GM12878 (cell line): ENCODE measurements at regions not wholly inside any gene's neighbourhood (a gene's known extent, or its start where the extent isn't known, plus 50 kb on each side); places are given as distances from the start of the nearest gene placed in this dataset.

ENCODE experiments used
- ATAC-seq: fragments of 200-7000 bp; cut with Tn5 transposase; 3 replicates; pipeline ENCODE4 v1.9.1; 2020; ENCODE audit warnings: mild to moderate bottlenecking, moderate library complexity
- BruUV-seq: library from RNA; stranded (reverse); fragments of 400-500 nt; replicated peaks from 2 replicates; lab custom pipeline; 2021; lab: Mats Ljungman, UMichigan
- CTCF ChIA-PET: fragments of 300-600 bp; sonication (Branson Sonifier 250); formaldehyde crosslinking; extraction: SDS; loops from one replicate; lab custom pipeline; 2021; ENCODE audit warnings: inconsistent platforms; lab: Yijun Ruan, JAX
- POLR2A ChIA-PET: fragments of 350-600 bp; formaldehyde crosslinking; extraction: SDS; loops from one replicate; lab custom pipeline; 2021; ENCODE audit warnings: inconsistent platforms; lab: Charles Lee
- RAD21 ChIA-PET: fragments of 300-600 bp; sonication (Branson Sonifier 250); formaldehyde crosslinking; loops from one replicate; lab custom pipeline; 2023; ENCODE audit warnings: antibody characterized with exemption; ENCODE audit not compliant: unreplicated experiment; lab: Charles Lee
- SMC1A ChIA-PET: fragments of 300-600 bp; sonication (Branson Sonifier 250); formaldehyde crosslinking; loops from one replicate; lab custom pipeline; 2023; ENCODE audit not compliant: unreplicated experiment, uncharacterized antibody; lab: Charles Lee
- DNase-seq: peaks from one replicate; pipeline ENCODE4 v3.0.0-alpha.2; 2011; ENCODE audit warnings: low read depth, low spot score
- FAIRE-seq: peaks from 3 replicates; lab custom pipeline; 2011; peaks lifted over from hg19 to GRCh38; lab: Jason Lieb, UNC
- H2AFZ ChIP-seq: 2 replicates; pipeline ENCODE4 v1.6.0; 2011; ENCODE audit warnings: low read depth, low read length, control low read depth; ENCODE audit not compliant: control insufficient read depth
- H3K27ac ChIP-seq: 2 replicates; pipeline ENCODE4 v1.5.1; 2011; ENCODE audit warnings: control low read depth; ENCODE audit not compliant: control insufficient read depth, insufficient read depth
- H3K27me3 ChIP-seq, 2 experiments: replicated peaks in 1 of 2; 2 replicates each; pipeline versions ENCODE4 v1.6.0 to v1.6.1; 2011; ENCODE audit warnings: low read length in 1 of 2; ENCODE audit not compliant: control insufficient read depth in 2 of 2, insufficient read depth in 2 of 2
- H3K36me3 ChIP-seq, 2 experiments: 2 replicates each; pipeline ENCODE4 v1.5.1; 2011; ENCODE audit warnings: low read length in 1 of 2; ENCODE audit not compliant: control insufficient read depth in 2 of 2, insufficient read depth in 2 of 2
- H3K4me1 ChIP-seq: 2 replicates; pipeline ENCODE4 v1.6.1; 2011; ENCODE audit warnings: mild to moderate bottlenecking, low read length, moderate library complexity, mixed read lengths; ENCODE audit not compliant: control insufficient read depth, insufficient read depth
- H3K4me2 ChIP-seq: 2 replicates; pipeline ENCODE4 v1.6.0; 2011; ENCODE audit warnings: control low read depth; ENCODE audit not compliant: control insufficient read depth, insufficient read depth
- H3K4me3 ChIP-seq: fragments of 200-600 bp; sonication (generic); 2 replicates; pipeline ENCODE4 v1.5.1; 2016
- H3K79me2 ChIP-seq: 2 replicates; pipeline ENCODE4 v1.6.0; 2011; ENCODE audit warnings: low read length; ENCODE audit not compliant: control insufficient read depth, insufficient read depth
- H3K9ac ChIP-seq: 2 replicates; pipeline ENCODE4 v1.8.0; 2011; ENCODE audit warnings: low read length, control low read depth, mixed read lengths; ENCODE audit not compliant: control insufficient read depth, insufficient read depth
- H3K9me3 ChIP-seq: replicated peaks from 3 replicates; pipeline ENCODE4 v1.5.1; 2011; ENCODE audit warnings: mild to moderate bottlenecking, low read length; ENCODE audit not compliant: control insufficient read depth, insufficient read depth
- H4K20me1 ChIP-seq: 2 replicates; pipeline ENCODE4 v1.6.0; 2011; ENCODE audit not compliant: control insufficient read depth, insufficient read depth
- EP300 ChIP-seq, 2 experiments: fragments of 150-350 bp in 1 of 2; IDR thresholded peaks; 2 replicates each; pipeline ENCODE4 v1.6.1; 2011 to 2012; ENCODE audit warnings: low read depth in 2 of 2, low read length in 2 of 2, borderline replicate concordance in 1 of 2, improper control_type of control experiment in 1 of 2, inconsistent platforms in 1 of 2; ENCODE audit not compliant: control insufficient read depth in 1 of 2
- MYB ChIP-seq: fragments of 150-350 bp; IDR thresholded peaks from 2 replicates; pipeline ENCODE4 v1.6.1; 2014; ENCODE audit warnings: mild to moderate bottlenecking, low read depth, low read length, borderline replicate concordance
- NR2F1 ChIP-seq: fragments of 450-650 bp; conservative IDR thresholded peaks from 2 replicates; pipeline ENCODE4 v1.6.1; 2017; ENCODE audit warnings: mild to moderate bottlenecking
- POLR2AphosphoS5 ChIP-seq: IDR thresholded peaks from 2 replicates; pipeline ENCODE4 v1.6.1; 2011; ENCODE audit warnings: mild to moderate bottlenecking, low read length, inconsistent platforms
- SUPT20H ChIP-seq: IDR thresholded peaks from 2 replicates; pipeline ENCODE4 v1.6.1; 2011; ENCODE audit warnings: low read depth, mild to moderate bottlenecking, low read length, moderate library complexity, borderline replicate concordance; ENCODE audit not compliant: control insufficient read depth
- ZBED1 ChIP-seq: IDR thresholded peaks from 2 replicates; pipeline ENCODE4 v1.6.1; 2016; ENCODE audit warnings: borderline replicate concordance
- ZNF274 ChIP-seq: IDR thresholded peaks from one replicate; pipeline ENCODE4 v1.8.0; 2011; ENCODE audit not compliant: insufficient read length, insufficient read depth
- WGBS: methylation state at CpG from one replicate; pipeline ENCODE4 v1.1.6; 2016; ENCODE audit warnings: low lambda C conversion rate; ENCODE audit not compliant: insufficient replicate concordance, insufficient coverage; ENCODE audit errors: missing lambda C conversion rate; 5-methylcytosine and 5-hydroxymethylcytosine counted together
- in situ Hi-C: fragments of 300-500 bp; cut with MboI; formaldehyde crosslinking; loops from 9 replicates; pipeline ENCODE4 v1.14.3; 2018; ENCODE audit warnings: mixed read lengths
- intact Hi-C: fragments of 100-400 bp; cut with micrococcal nuclease; formaldehyde crosslinking; loops from one replicate; pipeline ENCODE4 v1.14.2; 2022; ENCODE audit not compliant: unreplicated experiment
- TF ChIP-seq, protein P1 (sequence below): fragments of 450-650 bp; formaldehyde crosslinking; IDR thresholded peaks from 2 replicates; pipeline ENCODE4 v1.4.0; 2020; ENCODE audit warnings: mild to moderate bottlenecking, moderate library complexity
- TF ChIP-seq, protein P2 (sequence below): fragments of 450-650 bp; IDR thresholded peaks from 2 replicates; pipeline ENCODE4 v1.6.1; 2016; ENCODE audit warnings: mild to moderate bottlenecking
- TF ChIP-seq, protein P3 (sequence below): IDR thresholded peaks from 2 replicates; pipeline ENCODE4 v1.6.1; 2011; ENCODE audit warnings: mild to moderate bottlenecking, low read depth, low read length, moderate library complexity; ENCODE audit not compliant: insufficient replicate concordance

DNA sequence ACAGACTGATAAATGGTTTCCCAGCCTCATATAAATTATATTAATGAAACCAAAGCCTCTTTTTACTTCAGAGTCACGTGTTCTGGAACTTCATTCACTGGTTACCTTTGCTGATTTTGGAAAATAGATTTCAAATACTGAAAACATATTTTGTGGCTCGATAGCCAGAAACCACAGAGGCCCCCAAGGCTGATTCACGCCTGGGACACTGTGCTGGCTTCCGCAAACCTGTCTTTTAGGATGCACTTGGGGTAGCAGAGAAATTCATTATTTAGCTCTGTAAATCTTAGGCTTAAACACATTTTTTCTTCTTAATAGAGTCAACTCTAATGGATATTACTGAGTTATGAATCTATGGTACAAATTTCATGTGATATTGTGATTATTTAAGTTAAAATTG is 90.7 kb upstream of the TMEM18 start:
- H3K4me3 ChIP-seq, result no peak overlapping the region
- H3K36me3 ChIP-seq, result no peaks in the 10 kb centered on the region
- no peak for ATAC-seq
- FAIRE-seq, result no peak
- POLR2A ChIA-PET, result no interaction called here
- no peak overlapping the region for H3K9ac ChIP-seq
- SMC1A ChIA-PET, result no interaction called here
- no peaks in the 10 kb centered on the region; a peak in 1 of 4 replicates for H3K27me3 ChIP-seq
- H3K4me2 ChIP-seq, result no peak overlapping the region
- in situ Hi-C loops, result no loop called here
- H3K9me3 ChIP-seq, result peaks cover 2% of the 10 kb centered on the region; the same call in 2 of the 3 replicates
- H3K27ac ChIP-seq, result no peak overlapping the region
- CTCF ChIA-PET, result no interaction called here
- intact Hi-C loops, result no loop called here
- DNase-seq, result no peak
- TF ChIP-seq SUPT20H (no peak), ZNF274 (no peak), NR2F1 (no peak)
- no peaks in the 10 kb centered on the region for H4K20me1 ChIP-seq
- H3K79me2 ChIP-seq, result no peaks in the 10 kb centered on the region
- BruUV-seq, result no TSS peak
- RAD21 ChIA-PET, result interaction anchor here (0.9 kb wide), 1 partner anchor 55 kb away, joined by 3 read pairs; no protein-coding TSS in a partner anchor
- no peaks in the 10 kb centered on the region for H3K4me1 ChIP-seq
- 41% methylated on average over 4 of the region's 4 CpGs for WGBS
- no peak overlapping the region for H2AFZ ChIP-seq

DNA sequence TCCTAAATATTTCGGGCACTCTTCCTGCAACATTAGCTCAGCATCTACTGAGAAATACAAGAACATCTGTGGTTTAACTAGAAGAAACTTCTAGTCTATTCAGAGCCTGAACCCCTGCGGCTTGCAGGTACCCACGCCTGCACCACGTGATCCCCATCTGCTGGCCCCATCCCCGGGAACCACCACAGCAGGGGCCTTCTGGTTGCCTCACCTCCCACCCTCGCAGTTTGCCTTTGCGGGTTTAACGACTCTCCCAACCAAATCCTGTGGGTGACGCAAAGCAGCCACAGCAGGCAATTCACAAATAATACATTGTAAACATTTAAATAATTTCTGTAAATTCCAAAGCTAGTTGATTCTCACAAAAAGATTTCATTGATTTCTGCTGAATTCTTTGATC is 90.2 kb upstream of the TMEM18 start:
- DNase-seq, result no peak
- Histone ChIP-seq H2AFZ (no peak overlapping the region), H3K36me3 (no peaks in the 10 kb centered on the region), H4K20me1 (no peaks in the 10 kb centered on the region), H3K9ac (no peak overlapping the region)
- CTCF ChIA-PET, result no interaction called here
- TF ChIP-seq, protein P1, sequence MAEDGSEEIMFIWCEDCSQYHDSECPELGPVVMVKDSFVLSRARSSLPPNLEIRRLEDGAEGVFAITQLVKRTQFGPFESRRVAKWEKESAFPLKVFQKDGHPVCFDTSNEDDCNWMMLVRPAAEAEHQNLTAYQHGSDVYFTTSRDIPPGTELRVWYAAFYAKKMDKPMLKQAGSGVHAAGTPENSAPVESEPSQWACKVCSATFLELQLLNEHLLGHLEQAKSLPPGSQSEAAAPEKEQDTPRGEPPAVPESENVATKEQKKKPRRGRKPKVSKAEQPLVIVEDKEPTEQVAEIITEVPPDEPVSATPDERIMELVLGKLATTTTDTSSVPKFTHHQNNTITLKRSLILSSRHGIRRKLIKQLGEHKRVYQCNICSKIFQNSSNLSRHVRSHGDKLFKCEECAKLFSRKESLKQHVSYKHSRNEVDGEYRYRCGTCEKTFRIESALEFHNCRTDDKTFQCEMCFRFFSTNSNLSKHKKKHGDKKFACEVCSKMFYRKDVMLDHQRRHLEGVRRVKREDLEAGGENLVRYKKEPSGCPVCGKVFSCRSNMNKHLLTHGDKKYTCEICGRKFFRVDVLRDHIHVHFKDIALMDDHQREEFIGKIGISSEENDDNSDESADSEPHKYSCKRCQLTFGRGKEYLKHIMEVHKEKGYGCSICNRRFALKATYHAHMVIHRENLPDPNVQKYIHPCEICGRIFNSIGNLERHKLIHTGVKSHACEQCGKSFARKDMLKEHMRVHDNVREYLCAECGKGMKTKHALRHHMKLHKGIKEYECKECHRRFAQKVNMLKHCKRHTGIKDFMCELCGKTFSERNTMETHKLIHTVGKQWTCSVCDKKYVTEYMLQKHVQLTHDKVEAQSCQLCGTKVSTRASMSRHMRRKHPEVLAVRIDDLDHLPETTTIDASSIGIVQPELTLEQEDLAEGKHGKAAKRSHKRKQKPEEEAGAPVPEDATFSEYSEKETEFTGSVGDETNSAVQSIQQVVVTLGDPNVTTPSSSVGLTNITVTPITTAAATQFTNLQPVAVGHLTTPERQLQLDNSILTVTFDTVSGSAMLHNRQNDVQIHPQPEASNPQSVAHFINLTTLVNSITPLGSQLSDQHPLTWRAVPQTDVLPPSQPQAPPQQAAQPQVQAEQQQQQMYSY (CRISPR knock-in tag), result no peak
- TF ChIP-seq POLR2AphosphoS5 (no peak), MYB (no peak), EP300 (IDR thresholded peaks at IDR 0.05; ENCODE audit: borderline replicate concordance in 1 of 2, control insufficient read depth in 1 of 2, low read depth in 2 of 2, low read length in 2 of 2) (no peak), ZBED1 (no peak)
- TF ChIP-seq, protein P2, sequence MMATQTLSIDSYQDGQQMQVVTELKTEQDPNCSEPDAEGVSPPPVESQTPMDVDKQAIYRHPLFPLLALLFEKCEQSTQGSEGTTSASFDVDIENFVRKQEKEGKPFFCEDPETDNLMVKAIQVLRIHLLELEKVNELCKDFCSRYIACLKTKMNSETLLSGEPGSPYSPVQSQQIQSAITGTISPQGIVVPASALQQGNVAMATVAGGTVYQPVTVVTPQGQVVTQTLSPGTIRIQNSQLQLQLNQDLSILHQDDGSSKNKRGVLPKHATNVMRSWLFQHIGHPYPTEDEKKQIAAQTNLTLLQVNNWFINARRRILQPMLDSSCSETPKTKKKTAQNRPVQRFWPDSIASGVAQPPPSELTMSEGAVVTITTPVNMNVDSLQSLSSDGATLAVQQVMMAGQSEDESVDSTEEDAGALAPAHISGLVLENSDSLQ, result no peak
- TF ChIP-seq, protein P3, sequence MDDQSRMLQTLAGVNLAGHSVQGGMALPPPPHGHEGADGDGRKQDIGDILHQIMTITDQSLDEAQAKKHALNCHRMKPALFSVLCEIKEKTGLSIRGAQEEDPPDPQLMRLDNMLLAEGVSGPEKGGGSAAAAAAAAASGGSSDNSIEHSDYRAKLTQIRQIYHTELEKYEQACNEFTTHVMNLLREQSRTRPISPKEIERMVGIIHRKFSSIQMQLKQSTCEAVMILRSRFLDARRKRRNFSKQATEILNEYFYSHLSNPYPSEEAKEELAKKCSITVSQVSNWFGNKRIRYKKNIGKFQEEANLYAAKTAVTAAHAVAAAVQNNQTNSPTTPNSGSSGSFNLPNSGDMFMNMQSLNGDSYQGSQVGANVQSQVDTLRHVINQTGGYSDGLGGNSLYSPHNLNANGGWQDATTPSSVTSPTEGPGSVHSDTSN, result no peak
- TF ChIP-seq, all 136 proteins: peak for 0
- no TSS peak for BruUV-seq
- FAIRE-seq, result no peak
- no peak overlapping the region for H3K4me2 ChIP-seq
- ChIA-PET RAD21 (interaction anchor here (0.9 kb wide), 1 partner anchor 54 kb away, joined by 3 read pairs; no protein-coding TSS in a partner anchor), POLR2A (no interaction called here), SMC1A (no interaction called here)
- no peaks in the 10 kb centered on the region; a peak in 1 of 4 replicates for H3K27me3 ChIP-seq
- H3K4me1 ChIP-seq, result no peaks in the 10 kb centered on the region
- in situ Hi-C loops (no loop called here), intact Hi-C loops (no loop called here)
- no peak overlapping the region for H3K4me3 ChIP-seq
- H3K79me2 ChIP-seq, result no peaks in the 10 kb centered on the region
- H3K27ac ChIP-seq, result no peak overlapping the region
- H3K9me3 ChIP-seq, result peaks cover 2% of the 10 kb centered on the region; the same call in 2 of the 3 replicates
- no peak for ATAC-seq
- 59% methylated on average over 9 of the region's 9 CpGs for WGBS
